C4-2B (cell line): ENCODE measurements at regions not wholly inside any gene's neighbourhood (a gene's known extent, or its start where the extent isn't known, plus 50 kb on each side); places are given as distances from the start of the nearest gene placed in this dataset.

ENCODE experiments used
- ZFX ChIP-seq: fragments of 450-650 bp; IDR thresholded peaks from 2 replicates; pipeline ENCODE4 v1.6.1; 2017
- TF ChIP-seq, protein P1 (sequence below): fragments of 450-650 bp; conservative IDR thresholded peaks from 2 replicates; pipeline ENCODE4 v1.5.1; 2017; ENCODE audit warnings: mild to moderate bottlenecking

DNA sequence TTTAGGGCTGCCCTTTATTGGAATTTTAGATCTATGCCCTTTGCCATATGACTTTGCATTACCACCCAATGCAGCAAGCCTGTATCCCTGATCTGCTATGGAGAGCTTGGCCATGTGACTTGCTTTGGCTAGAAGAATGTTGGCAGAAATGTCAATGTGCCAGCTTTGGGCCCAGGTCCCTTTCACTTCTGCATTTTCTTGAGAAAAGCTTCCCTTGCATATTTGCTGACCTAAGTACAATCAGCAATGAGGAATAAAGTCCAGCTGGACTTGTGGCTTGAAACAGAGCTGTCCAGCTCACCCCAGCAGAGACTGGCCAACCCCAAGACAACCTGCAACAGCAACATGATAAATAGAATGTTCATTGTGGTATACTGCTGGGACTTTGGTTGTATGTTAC lies 135.9 kb downstream of the PAH start:
- TF ChIP-seq, protein P1, sequence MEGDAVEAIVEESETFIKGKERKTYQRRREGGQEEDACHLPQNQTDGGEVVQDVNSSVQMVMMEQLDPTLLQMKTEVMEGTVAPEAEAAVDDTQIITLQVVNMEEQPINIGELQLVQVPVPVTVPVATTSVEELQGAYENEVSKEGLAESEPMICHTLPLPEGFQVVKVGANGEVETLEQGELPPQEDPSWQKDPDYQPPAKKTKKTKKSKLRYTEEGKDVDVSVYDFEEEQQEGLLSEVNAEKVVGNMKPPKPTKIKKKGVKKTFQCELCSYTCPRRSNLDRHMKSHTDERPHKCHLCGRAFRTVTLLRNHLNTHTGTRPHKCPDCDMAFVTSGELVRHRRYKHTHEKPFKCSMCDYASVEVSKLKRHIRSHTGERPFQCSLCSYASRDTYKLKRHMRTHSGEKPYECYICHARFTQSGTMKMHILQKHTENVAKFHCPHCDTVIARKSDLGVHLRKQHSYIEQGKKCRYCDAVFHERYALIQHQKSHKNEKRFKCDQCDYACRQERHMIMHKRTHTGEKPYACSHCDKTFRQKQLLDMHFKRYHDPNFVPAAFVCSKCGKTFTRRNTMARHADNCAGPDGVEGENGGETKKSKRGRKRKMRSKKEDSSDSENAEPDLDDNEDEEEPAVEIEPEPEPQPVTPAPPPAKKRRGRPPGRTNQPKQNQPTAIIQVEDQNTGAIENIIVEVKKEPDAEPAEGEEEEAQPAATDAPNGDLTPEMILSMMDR = no peak
- no peak for TF ChIP-seq ZFX
